Fibroblast of the aortic adventitia (primary cell): ENCODE measurements at regions not wholly inside any gene's neighbourhood (a gene's known extent, or its start where the extent isn't known, plus 50 kb on each side); places are given as distances from the start of the nearest gene placed in this dataset. TPM values are rescaled to one million over a fixed set of nuclear protein-coding genes. Genes with fewer than 3 reads are reported as not detected.

Experiments
- DNase-seq: peaks from one replicate; pipeline ENCODE4 v3.0.0-alpha.2; 2010; ENCODE audit warnings: low read depth
- H3K4me3 ChIP-seq: 2 replicates; pipeline ENCODE4 v1.5.1; 2011; ENCODE audit warnings: low read depth, mild to moderate bottlenecking, control low read depth, low read length, moderate library complexity
- small RNA-seq: library from RNA; depleted of rRNA; stranded (forward); fragments of <200 nt; gene quantifications from one replicate; pipeline ENCODE3, GENCODE V24; 2012
- TF ChIP-seq, protein P1 (sequence below): IDR thresholded peaks from 2 replicates; pipeline ENCODE4 v1.5.1; 2011; ENCODE audit warnings: mild to moderate bottlenecking, low read length, control low read depth, inconsistent platforms; ENCODE audit not compliant: insufficient read depth

DNA sequence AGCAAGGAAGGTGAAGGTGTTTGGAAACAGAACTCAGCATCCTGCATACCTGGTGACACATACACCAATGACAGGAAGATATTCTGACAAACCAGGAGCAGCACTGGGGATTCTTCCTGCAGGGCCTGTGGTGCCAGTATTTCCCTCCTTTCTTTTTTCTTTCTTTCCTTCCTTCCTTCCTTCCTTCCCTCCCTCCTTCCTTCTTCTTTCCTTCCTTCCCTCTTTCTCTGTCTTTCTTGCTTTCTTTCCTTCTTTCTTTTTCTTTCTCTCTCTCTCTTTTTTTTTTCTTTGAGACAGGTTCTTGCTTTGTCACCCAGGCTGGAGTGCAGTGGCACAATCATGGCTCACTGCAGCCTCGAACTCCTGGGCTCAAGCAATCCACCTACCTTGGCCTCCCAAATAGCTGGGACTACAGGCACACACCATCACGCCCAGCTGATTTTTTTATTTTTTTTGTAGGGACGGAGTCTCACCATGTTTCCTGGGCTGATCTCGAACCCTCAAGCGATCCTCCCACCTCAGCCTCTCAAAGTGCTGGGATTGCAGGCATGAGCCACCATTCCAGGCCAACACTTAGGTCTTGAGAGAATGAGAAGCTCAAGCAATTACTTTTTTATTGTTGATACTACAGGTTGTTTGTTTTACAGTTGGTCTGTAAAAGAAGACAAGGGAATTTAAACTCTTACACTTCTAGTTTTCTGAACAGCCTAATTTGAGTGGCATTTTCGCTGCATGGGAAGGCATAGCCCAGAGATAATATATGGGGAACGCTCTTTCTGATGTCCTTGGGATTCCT, 54.7 kb upstream of the GATA6 start:
- TF ChIP-seq, protein P1, sequence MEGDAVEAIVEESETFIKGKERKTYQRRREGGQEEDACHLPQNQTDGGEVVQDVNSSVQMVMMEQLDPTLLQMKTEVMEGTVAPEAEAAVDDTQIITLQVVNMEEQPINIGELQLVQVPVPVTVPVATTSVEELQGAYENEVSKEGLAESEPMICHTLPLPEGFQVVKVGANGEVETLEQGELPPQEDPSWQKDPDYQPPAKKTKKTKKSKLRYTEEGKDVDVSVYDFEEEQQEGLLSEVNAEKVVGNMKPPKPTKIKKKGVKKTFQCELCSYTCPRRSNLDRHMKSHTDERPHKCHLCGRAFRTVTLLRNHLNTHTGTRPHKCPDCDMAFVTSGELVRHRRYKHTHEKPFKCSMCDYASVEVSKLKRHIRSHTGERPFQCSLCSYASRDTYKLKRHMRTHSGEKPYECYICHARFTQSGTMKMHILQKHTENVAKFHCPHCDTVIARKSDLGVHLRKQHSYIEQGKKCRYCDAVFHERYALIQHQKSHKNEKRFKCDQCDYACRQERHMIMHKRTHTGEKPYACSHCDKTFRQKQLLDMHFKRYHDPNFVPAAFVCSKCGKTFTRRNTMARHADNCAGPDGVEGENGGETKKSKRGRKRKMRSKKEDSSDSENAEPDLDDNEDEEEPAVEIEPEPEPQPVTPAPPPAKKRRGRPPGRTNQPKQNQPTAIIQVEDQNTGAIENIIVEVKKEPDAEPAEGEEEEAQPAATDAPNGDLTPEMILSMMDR: no peak
- H3K4me3 ChIP-seq: no peak overlapping the region
- no peak for DNase-seq

DNA sequence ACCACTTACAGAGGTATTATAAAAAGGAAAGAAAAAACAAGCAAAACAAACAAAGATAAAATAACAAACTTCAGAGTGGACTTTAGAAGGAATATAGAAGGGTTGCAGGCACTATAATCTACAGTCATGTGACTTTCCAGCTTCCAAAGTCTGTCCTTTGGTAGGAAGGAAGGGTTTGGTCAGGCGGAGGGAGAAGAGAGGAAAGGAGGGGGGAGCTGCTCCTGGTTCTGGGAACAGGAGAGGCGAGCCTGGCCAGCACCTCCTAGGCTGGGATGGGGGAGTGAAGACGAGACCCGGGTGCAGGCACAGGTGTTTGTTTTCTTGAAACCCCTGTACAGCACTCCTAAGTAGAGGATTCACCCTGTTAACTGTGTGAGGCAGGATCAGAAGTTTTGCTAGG, 53.8 kb upstream of the GATA6 start:
- TF ChIP-seq, protein P1: no peak
- DNase-seq: no peak
- no peak overlapping the region for H3K4me3 ChIP-seq

Small RNA genes in the stretch of these regions (small RNA-seq; reads per million reads assigned to genes)
- gene RNA5SP451: not detected
